ENCODE measurements at regions not wholly inside any gene's neighbourhood (a gene's known extent, or its start where the extent isn't known, plus 50 kb on each side); places are given as distances from the start of the nearest gene placed in this dataset.

- no peak overlapping the region for H3K9ac ChIP-seq
- no peaks in the 10 kb centered on the region for H3K27me3 ChIP-seq (ENCODE audit: insufficient read depth)
- no peaks in the 10 kb centered on the region for H3K9me3 ChIP-seq
- H3K36me3 ChIP-seq (replicated peaks in 1 of 2; ENCODE audit: control insufficient read depth in 1 of 2, insufficient read depth in 2 of 2, low read length in 1 of 2) = no peaks in the 10 kb centered on the region
- 35% methylated on average over 3 of the region's 3 CpGs for WGBS (ENCODE audit: low lambda C conversion rate)
- H3K4me2 ChIP-seq = no peak overlapping the region
- no peaks in the 10 kb centered on the region for H3K4me1 ChIP-seq (ENCODE audit: control insufficient read depth in 1 of 2, insufficient read depth in 2 of 2, low read depth in 1 of 2, low read length in 1 of 2)
- ChIA-PET CTCF (no interaction called here), POLR2A (no interaction called here)
- no peak overlapping the region for H2AFZ ChIP-seq (ENCODE audit: low read depth)
- DNase-seq = no peak
- H3K4me3 ChIP-seq (ENCODE audit: low read depth in 2 of 2, low read length in 1 of 2) = no peak overlapping the region
- TF ChIP-seq, protein P1, sequence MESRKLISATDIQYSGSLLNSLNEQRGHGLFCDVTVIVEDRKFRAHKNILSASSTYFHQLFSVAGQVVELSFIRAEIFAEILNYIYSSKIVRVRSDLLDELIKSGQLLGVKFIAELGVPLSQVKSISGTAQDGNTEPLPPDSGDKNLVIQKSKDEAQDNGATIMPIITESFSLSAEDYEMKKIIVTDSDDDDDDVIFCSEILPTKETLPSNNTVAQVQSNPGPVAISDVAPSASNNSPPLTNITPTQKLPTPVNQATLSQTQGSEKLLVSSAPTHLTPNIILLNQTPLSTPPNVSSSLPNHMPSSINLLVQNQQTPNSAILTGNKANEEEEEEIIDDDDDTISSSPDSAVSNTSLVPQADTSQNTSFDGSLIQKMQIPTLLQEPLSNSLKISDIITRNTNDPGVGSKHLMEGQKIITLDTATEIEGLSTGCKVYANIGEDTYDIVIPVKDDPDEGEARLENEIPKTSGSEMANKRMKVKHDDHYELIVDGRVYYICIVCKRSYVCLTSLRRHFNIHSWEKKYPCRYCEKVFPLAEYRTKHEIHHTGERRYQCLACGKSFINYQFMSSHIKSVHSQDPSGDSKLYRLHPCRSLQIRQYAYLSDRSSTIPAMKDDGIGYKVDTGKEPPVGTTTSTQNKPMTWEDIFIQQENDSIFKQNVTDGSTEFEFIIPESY (IDR thresholded peaks at IDR 0.05; ENCODE audit: borderline replicate concordance, low read depth) = no peak
- no peak overlapping the region for H3K27ac ChIP-seq (ENCODE audit: low read depth in 2 of 2, low read length in 1 of 2)
- H3K9me2 ChIP-seq = no peaks in the 10 kb centered on the region
- H3K79me2 ChIP-seq (ENCODE audit: insufficient read depth) = no peaks in the 10 kb centered on the region
- H4K20me1 ChIP-seq (ENCODE audit: insufficient read depth) = no peaks in the 10 kb centered on the region
- no peaks in the 10 kb centered on the region for H3F3A ChIP-seq (replicated peaks; ENCODE audit: insufficient read depth)
These were observed 750.9 kb upstream of the STXBP6 start for GRCh38 chr14:25800841-25801240.

DNA sequence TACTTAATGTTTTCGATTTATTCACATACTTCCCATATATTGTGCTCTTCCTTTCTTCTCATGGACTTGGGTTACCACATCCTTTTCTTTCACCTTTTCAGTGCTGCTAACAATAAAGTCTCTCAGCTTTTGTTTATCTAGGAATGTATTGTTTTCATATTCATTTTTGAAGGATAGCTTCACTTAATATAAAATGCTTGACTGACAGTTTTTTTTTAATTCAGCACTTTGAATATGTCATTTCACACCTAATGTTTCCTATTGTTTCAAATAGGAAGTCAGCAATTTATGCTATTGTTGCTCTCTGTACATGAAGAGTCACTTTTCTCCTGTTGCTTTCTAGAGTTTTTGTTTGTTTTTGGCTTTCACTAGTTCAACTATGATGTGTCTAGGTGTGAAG lies 738.3 kb upstream of the STXBP6 start:
- no peak for DNase-seq
- Histone ChIP-seq H3K4me2 (no peak overlapping the region), H3K27ac (ENCODE audit: low read depth in 2 of 2, low read length in 1 of 2) (no peak overlapping the region), H3K4me1 (ENCODE audit: control insufficient read depth in 1 of 2, insufficient read depth in 2 of 2, low read depth in 1 of 2, low read length in 1 of 2) (no peaks in the 10 kb centered on the region), H3F3A (replicated peaks; ENCODE audit: insufficient read depth) (no peaks in the 10 kb centered on the region), H3K9ac (no peak overlapping the region), H3K4me3 (ENCODE audit: low read depth in 2 of 2, low read length in 1 of 2) (no peak overlapping the region), H2AFZ (ENCODE audit: low read depth) (no peak overlapping the region), H3K9me3 (no peaks in the 10 kb centered on the region), H3K36me3 (replicated peaks in 1 of 2; ENCODE audit: control insufficient read depth in 1 of 2, insufficient read depth in 2 of 2, low read length in 1 of 2) (no peaks in the 10 kb centered on the region), H4K20me1 (ENCODE audit: insufficient read depth) (no peaks in the 10 kb centered on the region), H3K27me3 (ENCODE audit: insufficient read depth) (no peaks in the 10 kb centered on the region), H3K9me2 (no peaks in the 10 kb centered on the region), H3K79me2 (ENCODE audit: insufficient read depth) (no peaks in the 10 kb centered on the region)
- ChIA-PET CTCF (no interaction called here), POLR2A (no interaction called here)
- WGBS (ENCODE audit: low lambda C conversion rate) = 0% methylated on average over 1 of the region's 1 CpG
- TF ChIP-seq RCOR1 (IDR thresholded peaks at IDR 0.05; ENCODE audit: low read length) (no peak), EP300 (IDR thresholded peaks at IDR 0.05; ENCODE audit: borderline replicate concordance in 1 of 2, low read depth in 1 of 2, low read length in 1 of 2) (no peak), POLR2AphosphoS5 (IDR thresholded peaks at IDR 0.05; ENCODE audit: low read depth, low read length) (no peak), CHD2 (IDR thresholded peaks at IDR 0.05; ENCODE audit: low read length, partially characterized antibody) (no peak), MEF2A (IDR thresholded peaks at IDR 0.05; ENCODE audit: borderline replicate concordance, low read depth) (no peak), TCF12 (IDR thresholded peaks at IDR 0.05) (no peak), YY1 (IDR thresholded peaks at IDR 0.05; ENCODE audit: low read depth) (no peak), FOSL2 (IDR thresholded peaks at IDR 0.05; ENCODE audit: borderline replicate concordance, low read depth) (no peak), GABPA (IDR thresholded peaks at IDR 0.05; ENCODE audit: low read depth) (no peak), RAD21 (IDR thresholded peaks at IDR 0.05; ENCODE audit: low read length) (no peak), JUND (IDR thresholded peaks at IDR 0.05) (no peak), FOXM1 (IDR thresholded peaks at IDR 0.05; ENCODE audit: low read depth) (no peak), TEAD4 (IDR thresholded peaks at IDR 0.05; ENCODE audit: borderline replicate concordance, insufficient read depth) (no peak)
- TF ChIP-seq, protein P2, sequence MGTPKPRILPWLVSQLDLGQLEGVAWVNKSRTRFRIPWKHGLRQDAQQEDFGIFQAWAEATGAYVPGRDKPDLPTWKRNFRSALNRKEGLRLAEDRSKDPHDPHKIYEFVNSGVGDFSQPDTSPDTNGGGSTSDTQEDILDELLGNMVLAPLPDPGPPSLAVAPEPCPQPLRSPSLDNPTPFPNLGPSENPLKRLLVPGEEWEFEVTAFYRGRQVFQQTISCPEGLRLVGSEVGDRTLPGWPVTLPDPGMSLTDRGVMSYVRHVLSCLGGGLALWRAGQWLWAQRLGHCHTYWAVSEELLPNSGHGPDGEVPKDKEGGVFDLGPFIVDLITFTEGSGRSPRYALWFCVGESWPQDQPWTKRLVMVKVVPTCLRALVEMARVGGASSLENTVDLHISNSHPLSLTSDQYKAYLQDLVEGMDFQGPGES (IDR thresholded peaks at IDR 0.05; ENCODE audit: low read depth, low read length) = no peak
- TF ChIP-seq, protein P3, sequence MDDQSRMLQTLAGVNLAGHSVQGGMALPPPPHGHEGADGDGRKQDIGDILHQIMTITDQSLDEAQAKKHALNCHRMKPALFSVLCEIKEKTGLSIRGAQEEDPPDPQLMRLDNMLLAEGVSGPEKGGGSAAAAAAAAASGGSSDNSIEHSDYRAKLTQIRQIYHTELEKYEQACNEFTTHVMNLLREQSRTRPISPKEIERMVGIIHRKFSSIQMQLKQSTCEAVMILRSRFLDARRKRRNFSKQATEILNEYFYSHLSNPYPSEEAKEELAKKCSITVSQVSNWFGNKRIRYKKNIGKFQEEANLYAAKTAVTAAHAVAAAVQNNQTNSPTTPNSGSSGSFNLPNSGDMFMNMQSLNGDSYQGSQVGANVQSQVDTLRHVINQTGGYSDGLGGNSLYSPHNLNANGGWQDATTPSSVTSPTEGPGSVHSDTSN (IDR thresholded peaks at IDR 0.05) = no peak

Measured in SK-N-SH (cell line).